ENCODE measurements at regions not wholly inside any gene's neighbourhood (a gene's known extent, or its start where the extent isn't known, plus 50 kb on each side); places are given as distances from the start of the nearest gene placed in this dataset.

DNA sequence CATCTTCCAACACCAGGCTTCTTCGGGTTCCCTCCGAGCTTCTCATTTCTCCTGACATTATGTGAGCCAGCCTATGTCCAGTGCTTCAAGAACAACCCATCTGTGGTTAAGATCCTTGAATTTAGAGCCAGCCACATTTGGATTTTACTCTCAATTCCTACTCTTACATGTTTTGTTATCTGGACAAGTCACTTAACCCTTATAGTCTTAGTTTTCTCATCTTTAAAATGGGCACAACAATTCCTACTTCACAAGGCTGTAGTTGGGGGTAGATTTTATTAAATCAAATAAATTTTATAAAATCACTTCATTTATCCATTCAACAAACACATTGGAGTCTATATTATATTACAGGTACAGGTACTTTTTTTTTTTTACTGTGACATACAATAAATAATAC lies 105.5 kb upstream of the SLC38A2 start:
- TF ChIP-seq, protein P1, sequence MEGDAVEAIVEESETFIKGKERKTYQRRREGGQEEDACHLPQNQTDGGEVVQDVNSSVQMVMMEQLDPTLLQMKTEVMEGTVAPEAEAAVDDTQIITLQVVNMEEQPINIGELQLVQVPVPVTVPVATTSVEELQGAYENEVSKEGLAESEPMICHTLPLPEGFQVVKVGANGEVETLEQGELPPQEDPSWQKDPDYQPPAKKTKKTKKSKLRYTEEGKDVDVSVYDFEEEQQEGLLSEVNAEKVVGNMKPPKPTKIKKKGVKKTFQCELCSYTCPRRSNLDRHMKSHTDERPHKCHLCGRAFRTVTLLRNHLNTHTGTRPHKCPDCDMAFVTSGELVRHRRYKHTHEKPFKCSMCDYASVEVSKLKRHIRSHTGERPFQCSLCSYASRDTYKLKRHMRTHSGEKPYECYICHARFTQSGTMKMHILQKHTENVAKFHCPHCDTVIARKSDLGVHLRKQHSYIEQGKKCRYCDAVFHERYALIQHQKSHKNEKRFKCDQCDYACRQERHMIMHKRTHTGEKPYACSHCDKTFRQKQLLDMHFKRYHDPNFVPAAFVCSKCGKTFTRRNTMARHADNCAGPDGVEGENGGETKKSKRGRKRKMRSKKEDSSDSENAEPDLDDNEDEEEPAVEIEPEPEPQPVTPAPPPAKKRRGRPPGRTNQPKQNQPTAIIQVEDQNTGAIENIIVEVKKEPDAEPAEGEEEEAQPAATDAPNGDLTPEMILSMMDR (conservative IDR thresholded peaks at IDR 0.05): no peak
- no peak for TF ChIP-seq ZFX (IDR thresholded peaks at IDR 0.05)

Data from C4-2B (cell line).